Stimulated activated CD4-positive, alpha-beta T cell treated with anti-CD3 and anti-CD28 coated beads, Interleukin-4, amount 100 ng/mL, for 24 hours (primary cell): ENCODE measurements at regions not wholly inside any gene's neighbourhood (a gene's known extent, or its start where the extent isn't known, plus 50 kb on each side); places are given as distances from the start of the nearest gene placed in this dataset.

Experiments used
- DNase-seq: peaks from one replicate; pipeline ENCODE4 v3.0.0-alpha.2; 2020

DNA sequence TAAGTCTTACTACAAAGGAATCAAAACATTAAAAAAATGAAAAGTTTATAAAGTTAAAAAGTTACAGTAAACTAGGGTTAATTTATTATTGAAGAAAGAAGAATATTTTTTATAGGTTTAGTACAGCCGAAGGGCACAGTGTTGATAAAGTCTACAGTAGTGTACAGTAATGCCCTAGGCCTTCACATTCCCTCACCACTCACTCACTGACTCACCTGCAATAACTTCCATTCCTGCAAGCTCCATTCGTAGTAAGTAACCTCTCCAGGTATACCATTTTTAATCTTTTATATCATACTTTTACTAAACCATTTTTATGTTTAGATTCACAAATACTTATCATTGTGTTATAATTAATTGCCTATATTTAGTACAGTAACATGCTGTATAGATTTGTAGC is 307.5 kb upstream of the FAM241A start:
- no peak for DNase-seq

DNA sequence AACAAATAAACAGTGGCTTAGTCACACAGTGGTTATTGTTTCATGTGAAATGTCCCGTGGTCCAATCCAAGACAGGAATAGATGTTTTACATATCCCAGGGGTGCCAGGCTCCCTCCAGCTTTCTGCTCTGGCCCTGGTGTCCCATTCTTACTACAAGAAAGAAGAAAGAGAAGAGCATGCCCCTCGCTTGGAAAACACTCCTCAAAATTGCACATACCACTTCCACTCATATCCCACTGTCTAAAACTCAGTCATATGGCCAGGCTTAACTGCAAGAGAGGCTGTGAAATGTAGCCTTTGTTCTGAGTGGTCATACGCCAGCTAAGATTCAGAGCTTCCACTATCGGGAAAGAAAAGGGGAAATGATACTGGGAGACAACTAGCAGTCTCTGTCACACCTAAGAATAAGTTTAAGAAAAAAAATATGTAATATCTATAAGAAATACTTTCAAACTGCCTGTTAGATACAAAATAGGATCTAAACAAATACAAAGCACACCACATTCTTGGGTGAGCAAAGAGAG is 306.8 kb upstream of the FAM241A start:
- DNase-seq, result no peak

- no peak for DNase-seq
Observed at GRCh38 chr4:111839141-111839540, 306.1 kb upstream of the FAM241A start.

- DNase-seq, result no peak
Observed at GRCh38 chr4:111842336-111842735, 302.9 kb upstream of the FAM241A start.

DNA sequence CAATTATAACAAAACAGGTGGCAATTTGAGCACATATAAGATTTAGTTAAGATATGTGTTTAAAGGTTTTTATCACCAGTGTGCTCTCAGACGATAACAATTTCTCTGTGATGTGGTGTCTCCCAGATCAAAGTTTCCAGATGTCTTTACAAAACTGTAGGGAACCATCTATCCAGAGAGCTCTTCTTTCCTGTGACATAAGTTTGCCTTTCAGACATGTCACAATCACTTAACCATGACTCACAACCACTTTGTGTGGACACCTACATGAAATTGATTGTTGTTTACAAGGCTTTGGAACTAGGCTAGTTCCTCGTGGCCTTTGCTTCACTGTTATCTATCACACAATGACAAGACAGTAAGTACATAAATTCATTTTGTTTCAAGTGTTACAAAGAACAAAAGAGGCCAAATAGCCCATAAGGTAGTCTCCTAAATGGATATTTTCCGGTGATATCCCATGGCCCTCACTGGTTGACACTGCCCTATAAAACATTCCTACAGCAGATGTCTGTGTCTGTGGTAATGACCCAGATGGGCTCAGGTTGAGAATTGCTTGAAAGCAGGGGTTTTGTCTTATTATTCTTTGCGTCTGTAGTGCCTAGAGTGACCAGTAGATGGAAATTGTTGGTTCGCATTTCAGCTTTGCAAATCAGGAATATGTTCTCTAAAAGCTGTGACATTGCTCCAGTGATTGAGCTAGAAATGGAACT is 297.8 kb upstream of the FAM241A start:
- DNase-seq, result no peak

GRCh38 chr4:111849746-111850284 is 295.4 kb upstream of the FAM241A start:
- DNase-seq, result no peak

GRCh38 chr4:111854494-111855087 is 290.7 kb upstream of the FAM241A start:
- DNase-seq, result no peak

GRCh38 chr4:111855308-111855707 is 289.9 kb upstream of the FAM241A start:
- DNase-seq, result no peak

DNA sequence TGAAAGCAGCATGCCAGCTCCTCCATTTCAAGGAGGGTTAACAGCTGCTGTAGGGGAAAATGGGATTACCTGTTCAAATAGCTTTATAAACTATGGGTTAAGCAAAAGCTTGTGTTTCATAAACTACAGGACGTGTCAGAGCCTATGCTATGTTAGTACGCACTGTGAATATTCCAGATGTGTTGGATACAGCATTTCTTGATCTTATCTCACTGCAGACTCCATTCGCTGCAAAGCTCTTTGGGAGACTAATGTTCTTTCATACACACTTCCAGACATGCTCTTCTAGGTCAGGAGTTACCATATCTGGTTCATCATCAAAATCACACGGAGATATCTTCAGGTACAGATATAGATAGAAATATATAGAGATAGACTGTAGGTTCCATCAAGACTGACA is 281.2 kb upstream of the FAM241A start:
- DNase-seq, result no peak

DNA sequence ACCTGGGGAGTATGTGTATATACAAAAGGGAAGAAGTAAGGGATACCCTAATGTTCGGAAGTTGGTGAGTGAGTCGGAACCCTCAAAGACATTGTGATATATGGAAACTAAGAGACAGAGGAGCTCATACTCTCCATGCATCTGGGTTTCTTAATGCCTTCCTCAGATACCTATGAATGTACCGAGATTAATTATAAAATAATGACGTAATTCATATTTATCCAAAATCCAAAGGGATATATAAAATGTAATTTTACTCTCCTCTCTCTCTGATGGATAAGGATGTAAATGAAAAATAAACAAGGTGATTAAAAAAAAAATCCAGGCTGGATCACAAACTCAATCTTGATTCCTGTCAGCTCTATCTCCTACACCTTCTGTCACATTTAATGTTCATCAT is 275.9 kb upstream of the FAM241A start:
- DNase-seq, result no peak

GRCh38 chr4:111871802-111872201 is 273.5 kb upstream of the FAM241A start:
- no peak for DNase-seq

GRCh38 chr4:111873801-111874200 is 271.5 kb upstream of the FAM241A start:
- DNase-seq, result no peak

DNA sequence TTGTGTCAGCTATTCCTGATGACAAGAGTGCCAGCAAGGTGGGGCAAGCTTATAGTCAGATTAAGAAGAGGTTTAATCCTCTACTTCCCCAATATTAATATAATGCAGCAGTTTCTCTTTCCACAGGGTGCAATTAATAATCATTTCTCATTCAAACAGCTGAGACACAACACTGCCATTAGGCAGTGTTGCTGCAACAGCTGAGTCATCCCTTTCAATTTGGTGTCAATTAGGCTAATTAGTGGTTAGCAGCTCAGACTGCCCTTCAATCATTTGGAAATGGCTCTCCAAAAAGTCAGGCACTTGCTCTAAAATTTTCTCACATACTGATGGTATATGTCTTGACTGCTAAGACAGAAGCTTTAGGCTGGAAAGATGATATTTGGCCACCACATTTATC is 265.7 kb upstream of the FAM241A start:
- DNase-seq, result no peak

DNA sequence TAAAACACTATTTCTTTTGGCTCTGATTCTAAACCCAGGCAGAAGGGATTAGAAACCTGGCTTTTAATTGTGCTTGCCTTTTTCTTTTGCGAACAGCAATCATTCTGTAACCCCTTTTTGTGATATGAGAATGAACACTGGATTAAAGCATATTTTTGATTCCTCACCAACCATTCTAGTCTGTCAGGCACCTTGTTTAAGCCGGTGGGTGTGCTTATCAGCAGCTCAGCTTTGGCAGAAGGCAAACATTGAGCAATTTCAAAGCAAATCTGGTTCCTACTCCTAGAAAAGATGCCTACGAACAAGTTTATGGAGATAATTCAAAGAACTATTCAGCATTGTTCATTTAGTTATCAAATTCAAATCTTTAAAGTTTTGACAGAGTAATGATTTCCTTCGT is 265.1 kb upstream of the FAM241A start:
- DNase-seq, result no peak

DNA sequence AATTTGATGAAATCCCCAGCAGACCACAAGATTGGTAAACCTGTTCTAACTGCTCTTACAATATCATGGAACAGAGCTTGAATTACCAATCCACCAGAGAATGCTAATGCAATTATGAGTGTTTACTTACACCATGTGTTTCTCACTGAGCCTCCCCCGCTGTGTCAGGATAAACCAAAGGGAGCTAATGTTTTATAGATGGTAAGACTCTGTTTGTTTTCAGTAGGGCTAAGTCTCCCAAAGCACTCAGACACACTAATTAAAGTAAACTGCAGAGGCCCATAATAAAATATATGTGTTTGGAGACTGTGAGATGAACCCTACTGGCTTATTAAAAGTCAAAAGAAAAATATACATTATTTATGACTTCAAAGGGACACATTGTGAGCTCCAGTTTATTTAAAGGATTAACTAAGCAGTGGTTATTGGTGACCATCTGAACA is 261.7 kb upstream of the FAM241A start:
- DNase-seq, result no peak

- DNase-seq, result no peak
Observed at GRCh38 chr4:111890412-111890811, 254.8 kb upstream of the FAM241A start.

DNA sequence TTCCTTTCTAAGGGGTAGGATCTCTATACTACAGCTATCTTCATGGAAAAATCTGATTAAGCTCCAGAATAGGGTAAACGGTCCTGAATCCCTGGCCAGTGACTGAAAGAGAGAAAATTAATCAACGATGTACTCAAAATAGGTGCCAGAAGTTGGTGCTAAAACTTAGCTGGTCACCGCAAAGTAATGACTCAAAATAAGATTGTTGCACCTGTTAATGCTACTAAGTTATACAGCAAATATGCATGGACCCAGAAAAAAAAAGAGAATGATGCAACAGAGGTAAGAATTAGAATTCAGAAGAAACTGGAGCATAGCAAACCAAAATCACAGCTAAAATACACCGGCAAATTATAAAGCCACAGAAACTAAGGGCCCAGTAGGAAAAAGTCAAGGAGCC is 239.7 kb upstream of the FAM241A start:
- DNase-seq, result no peak

DNA sequence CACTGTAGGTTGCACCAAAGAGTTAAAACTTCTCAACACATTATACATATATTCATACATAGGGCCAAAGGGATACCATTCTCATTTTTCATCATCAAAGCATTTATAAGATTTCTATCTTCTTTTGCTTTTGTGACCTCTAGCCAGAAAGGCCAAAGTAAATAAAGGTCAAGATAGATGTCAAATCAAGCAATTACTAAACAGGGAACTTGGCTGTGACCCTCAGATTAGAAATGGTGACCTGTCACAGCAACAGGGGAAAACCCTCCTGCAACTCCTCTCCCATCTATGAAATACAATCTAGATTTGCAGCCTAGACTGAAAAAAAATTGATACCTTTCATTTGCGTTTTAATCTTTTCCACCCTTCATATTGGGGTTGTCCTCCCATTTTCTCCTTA is 225.6 kb upstream of the FAM241A start:
- DNase-seq, result no peak

GRCh38 chr4:111921714-111922113 is 223.5 kb upstream of the FAM241A start:
- no peak for DNase-seq

DNA sequence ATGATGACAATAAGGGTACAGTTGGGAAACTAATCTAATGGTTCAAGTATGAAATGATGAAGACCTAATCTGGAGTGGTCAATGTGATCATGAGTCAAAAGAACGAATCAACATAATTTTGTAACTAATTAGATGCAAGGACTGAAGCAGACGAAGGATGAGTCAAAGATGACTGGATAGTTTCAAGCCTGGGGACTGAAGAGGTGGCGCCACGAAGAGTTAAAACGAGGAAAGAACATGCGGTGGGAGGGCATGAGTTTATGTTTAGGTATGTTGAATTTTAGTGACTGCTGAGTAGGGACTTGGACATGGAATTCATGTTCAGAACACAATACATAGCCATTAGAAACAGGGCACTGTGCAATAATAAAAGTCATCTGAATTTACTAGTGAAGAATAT is 221.5 kb upstream of the FAM241A start:
- DNase-seq, result no peak

GRCh38 chr4:111924696-111925095 is 220.6 kb upstream of the FAM241A start:
- DNase-seq, result no peak

DNA sequence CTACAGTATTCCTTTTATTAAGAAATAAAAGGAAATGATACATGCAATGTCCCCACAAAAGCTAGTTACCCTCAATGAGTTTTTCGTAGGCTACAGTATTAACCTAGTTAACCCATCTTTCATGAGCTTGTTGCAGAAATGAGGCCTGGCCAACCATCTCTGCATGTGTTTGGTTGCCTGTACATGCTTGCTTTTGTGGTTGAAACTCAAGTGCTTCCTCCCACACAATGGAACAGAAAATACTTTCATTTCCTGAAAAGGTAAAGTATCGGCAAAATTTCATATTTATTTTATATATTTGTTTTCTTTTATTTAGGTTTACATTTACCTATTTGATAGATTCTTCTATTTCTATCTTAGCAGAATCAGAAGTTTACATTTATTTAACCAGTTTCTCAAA is 214.6 kb upstream of the FAM241A start:
- no peak for DNase-seq

- DNase-seq, result no peak
Observed at GRCh38 chr4:111933703-111934102, 211.6 kb upstream of the FAM241A start.

DNA sequence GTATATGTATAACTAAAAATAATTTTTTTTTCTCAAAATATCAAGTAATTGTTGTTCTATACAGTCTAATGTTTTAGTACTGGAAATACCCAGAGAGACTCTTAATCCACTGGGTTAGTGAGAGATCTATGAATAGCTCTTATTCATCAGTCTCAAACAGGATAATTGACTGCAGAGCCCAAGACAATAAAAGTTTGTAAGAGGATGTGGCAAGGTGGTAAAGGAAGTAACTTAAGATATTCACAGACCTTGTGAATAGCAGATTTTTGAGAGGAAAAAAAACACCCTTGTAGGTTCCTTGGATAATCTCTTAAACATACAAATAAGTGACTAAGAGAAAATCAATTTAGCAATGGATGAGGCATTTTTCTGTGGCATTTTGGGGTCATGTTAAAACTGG is 210.9 kb upstream of the FAM241A start:
- no peak for DNase-seq

- DNase-seq, result no peak
Observed at GRCh38 chr4:111937368-111937767, 207.9 kb upstream of the FAM241A start.
